CD4-positive, alpha-beta T cell (primary cell): ENCODE measurements at regions not wholly inside any gene's neighbourhood (a gene's known extent, or its start where the extent isn't known, plus 50 kb on each side); places are given as distances from the start of the nearest gene placed in this dataset.

ENCODE experiments used
- ATAC-seq: fragments of 200-7000 bp; cut with Tn5 transposase; one replicate; pipeline ENCODE4 v1.10.0; 2022; ENCODE audit warnings: mild to moderate bottlenecking; ENCODE audit not compliant: poor library complexity
- CTCF ChIA-PET: fragments of 350-600 bp; sonication (Branson Sonifier 250); formaldehyde crosslinking; loops from one replicate; lab custom pipeline; 2021; ENCODE audit warnings: antibody characterized with exemption, inconsistent platforms; lab: Charles Lee
- POLR2A ChIA-PET: fragments of 350-600 bp; sonication (Branson Sonifier 250); formaldehyde crosslinking; loops from one replicate; lab custom pipeline; 2021; ENCODE audit warnings: antibody characterized with exemption, inconsistent platforms; lab: Charles Lee
- DNase-seq, 14 experiments: peaks; one replicate each; pipeline ENCODE4 v3.0.0-alpha.2; 2013 to 2020; ENCODE audit warnings: mixed read lengths in 2 of 14
- H3K27ac ChIP-seq, 2 donors: one replicate each; pipeline versions ENCODE4 v1.5.1 to v1.7.0; 2013; ENCODE audit warnings: low read length in 2 of 2, low read depth in 1 of 2, mild to moderate bottlenecking in 1 of 2
- H3K27me3 ChIP-seq, 2 experiments: 1 replicate in 1 of 2; 2 replicates in 1 of 2; pipeline versions ENCODE4 v1.6.1 to v1.7.0; 2013; ENCODE audit warnings: low read length in 2 of 2, control low read depth in 1 of 2, mild to moderate bottlenecking in 1 of 2, moderate library complexity in 1 of 2; ENCODE audit not compliant: insufficient read depth in 2 of 2, control insufficient read depth in 1 of 2
- H3K36me3 ChIP-seq: one replicate; pipeline ENCODE4 v1.6.1; 2013; ENCODE audit warnings: low read length, control low read depth; ENCODE audit not compliant: insufficient read depth
- H3K4me1 ChIP-seq: one replicate; pipeline ENCODE4 v1.6.1; 2013; ENCODE audit warnings: low read length, control low read depth; ENCODE audit not compliant: insufficient read depth
- H3K4me3 ChIP-seq: one replicate; pipeline ENCODE4 v1.5.1; 2013; ENCODE audit warnings: mild to moderate bottlenecking, low read length, moderate library complexity
- H3K9me3 ChIP-seq, 2 experiments: 1 replicate in 1 of 2; 2 replicates in 1 of 2; pipeline versions ENCODE4 v1.6.1 to v1.7.0; 2013; ENCODE audit warnings: low read length in 2 of 2, mild to moderate bottlenecking in 2 of 2, control low read depth in 1 of 2, moderate library complexity in 1 of 2; ENCODE audit not compliant: control insufficient read depth in 1 of 2, insufficient read depth in 1 of 2
- H3K27ac Mint-ChIP-seq: one replicate; pipeline ENCODE4 v1.8.0; 2020; ENCODE audit warnings: mixed read lengths
- H3K27me3 Mint-ChIP-seq: one replicate; pipeline ENCODE4 v1.8.0; 2021; ENCODE audit warnings: mixed read lengths
- H3K36me3 Mint-ChIP-seq: one replicate; pipeline ENCODE4 v1.8.0; 2021; ENCODE audit warnings: low read depth, mixed read lengths
- H3K4me1 Mint-ChIP-seq: one replicate; pipeline ENCODE4 v1.8.0; 2021; ENCODE audit warnings: low read depth, mixed read lengths
- H3K4me3 Mint-ChIP-seq: one replicate; pipeline ENCODE4 v1.8.0; 2020; ENCODE audit warnings: mild to moderate bottlenecking, mixed read lengths
- H3K9me3 Mint-ChIP-seq: one replicate; pipeline ENCODE4 v1.8.0; 2020; ENCODE audit warnings: mixed read lengths
- CTCF ChIP-seq: fragments of 200-600 bp; IDR thresholded peaks from one replicate; pipeline ENCODE4 v1.8.0; 2022; ENCODE audit warnings: antibody characterized with exemption, mild to moderate bottlenecking
- intact Hi-C, 2 experiments: fragments of 100-400 bp; cut with DNase I in 1 of 2; cut with micrococcal nuclease in 1 of 2; formaldehyde crosslinking; loops; one replicate each; pipeline versions ENCODE4 v1.15.1 to v1.9.0; 2023 to 2025; cut with DNase I, micrococcal nuclease

- Histone ChIP-seq H3K36me3 (no peaks in the 10 kb centered on the region), H3K4me3 (no peak overlapping the region), H3K27ac (no peak overlapping the region), H3K4me1 (no peaks in the 10 kb centered on the region), H3K27me3 (no peaks in the 10 kb centered on the region), H3K9me3 (peaks cover 0 to 8% of the 10 kb centered on the region in 2 experiments)
- ChIA-PET CTCF (no interaction called here), POLR2A (no interaction called here)
- no peaks in the 10 kb centered on the region for H3K9me3 Mint-ChIP-seq
- intact Hi-C loops, result no loop called here
- DNase-seq (no peak), ATAC-seq (no peak)
- H3K27ac Mint-ChIP-seq, result no peak overlapping the region
- peaks cover 2% of the 10 kb centered on the region for H3K27me3 Mint-ChIP-seq
- no peaks in the 10 kb centered on the region for H3K36me3 Mint-ChIP-seq
- no peaks in the 10 kb centered on the region for H3K4me1 Mint-ChIP-seq
- TF ChIP-seq CTCF, result no peak
- H3K4me3 Mint-ChIP-seq, result no peak overlapping the region
Measured at GRCh38 chr11:70727021-70727420, 328.7 kb downstream of the CTTN start.

- Histone ChIP-seq H3K4me3 (no peak overlapping the region), H3K9me3 (peaks cover 0 to 8% of the 10 kb centered on the region in 2 experiments), H3K27ac (no peak overlapping the region), H3K36me3 (no peaks in the 10 kb centered on the region), H3K27me3 (no peaks in the 10 kb centered on the region), H3K4me1 (no peaks in the 10 kb centered on the region)
- no peaks in the 10 kb centered on the region for H3K4me1 Mint-ChIP-seq
- intact Hi-C loops, result no loop called here
- no peak overlapping the region for H3K27ac Mint-ChIP-seq
- DNase-seq (no peak), ATAC-seq (no peak)
- ChIA-PET POLR2A (no interaction called here), CTCF (no interaction called here)
- no peak overlapping the region for H3K4me3 Mint-ChIP-seq
- no peaks in the 10 kb centered on the region for H3K27me3 Mint-ChIP-seq
- H3K9me3 Mint-ChIP-seq, result no peaks in the 10 kb centered on the region
- H3K36me3 Mint-ChIP-seq, result no peaks in the 10 kb centered on the region
- TF ChIP-seq CTCF, result no peak
Measured at GRCh38 chr11:70727899-70728620, 329.7 kb downstream of the CTTN start.

GRCh38 chr11:70729949-70730348 is 331.6 kb downstream of the CTTN start:
- H3K9me3 Mint-ChIP-seq, result no peaks in the 10 kb centered on the region
- DNase-seq (no peak), ATAC-seq (no peak)
- H3K27ac ChIP-seq, result no peak overlapping the region
- no peaks in the 10 kb centered on the region for H3K4me1 ChIP-seq
- ChIA-PET POLR2A (no interaction called here), CTCF (no interaction called here)
- H3K4me1 Mint-ChIP-seq, result no peaks in the 10 kb centered on the region
- H3K36me3 Mint-ChIP-seq, result no peaks in the 10 kb centered on the region
- peaks cover 0 to 20% of the 10 kb centered on the region in 2 experiments for H3K9me3 ChIP-seq
- intact Hi-C loops, result no loop called here
- H3K27me3 ChIP-seq, result no peaks in the 10 kb centered on the region
- H3K36me3 ChIP-seq, result no peaks in the 10 kb centered on the region
- H3K27me3 Mint-ChIP-seq, result no peaks in the 10 kb centered on the region
- H3K4me3 Mint-ChIP-seq, result no peak overlapping the region
- no peak overlapping the region for H3K4me3 ChIP-seq
- no peak for TF ChIP-seq CTCF
- no peak overlapping the region for H3K27ac Mint-ChIP-seq
